HG03159 (cell line): ENCODE measurements at regions not wholly inside any gene's neighbourhood (a gene's known extent, or its start where the extent isn't known, plus 50 kb on each side); places are given as distances from the start of the nearest gene placed in this dataset.
"Not testable (repeated sequence)": the region's sequence is repeated elsewhere in the genome, so short reads cannot be mapped to it uniquely, and the experiment has no call there.

ENCODE experiments used
- ATAC-seq: cut with Tn5 transposase; IDR thresholded peaks from one replicate; pipeline ENCODE4 v1.9.1; 2021; ENCODE audit warnings: mild to moderate bottlenecking, moderate library complexity; ENCODE audit not compliant: unreplicated experiment

- no peak for ATAC-seq
These were observed 227.8 kb upstream of the RBMS1 start for GRCh38 chr2:160721089-160722040.

- ATAC-seq = no peak
These were observed 232.4 kb upstream of the RBMS1 start for GRCh38 chr2:160726046-160726445.

- no peak for ATAC-seq
These were observed 236.8 kb upstream of the RBMS1 start for GRCh38 chr2:160730296-160730995.

GRCh38 chr2:160731415-160731814 is 237.8 kb upstream of the RBMS1 start:
- no peak for ATAC-seq

GRCh38 chr2:160731856-160732255 is 238.2 kb upstream of the RBMS1 start:
- no peak for ATAC-seq

GRCh38 chr2:160735696-160736095 is 242.1 kb upstream of the RBMS1 start:
- ATAC-seq = no peak

- no peak for ATAC-seq
These were observed 242.8 kb upstream of the RBMS1 start for GRCh38 chr2:160736148-160737028.

- ATAC-seq = no peak
These were observed 243.6 kb upstream of the RBMS1 start for GRCh38 chr2:160737247-160737646.

GRCh38 chr2:160741271-160741670 is 247.7 kb upstream of the RBMS1 start:
- ATAC-seq = no peak

- no peak for ATAC-seq
These were observed 248.2 kb upstream of the RBMS1 start for GRCh38 chr2:160741815-160742214.

GRCh38 chr2:160742667-160743066 is 249.1 kb upstream of the RBMS1 start:
- ATAC-seq = no peak

- ATAC-seq = no peak
These were observed 254.0 kb upstream of the RBMS1 start for GRCh38 chr2:160747501-160748170.

GRCh38 chr2:160751021-160751420 is 257.4 kb upstream of the RBMS1 start:
- no peak for ATAC-seq

- ATAC-seq = no peak
These were observed 259.1 kb upstream of the RBMS1 start for GRCh38 chr2:160752475-160753330.

GRCh38 chr2:160753331-160753654 is 259.7 kb upstream of the RBMS1 start:
- no peak for ATAC-seq

- ATAC-seq = no peak
These were observed 260.4 kb upstream of the RBMS1 start for GRCh38 chr2:160753960-160754359.

GRCh38 chr2:160756481-160756880 is 262.9 kb upstream of the RBMS1 start:
- no peak for ATAC-seq

- not testable (repeated sequence) for ATAC-seq
These were observed 269.0 kb upstream of the RBMS1 start for GRCh38 chr2:160762493-160763128.

GRCh38 chr2:160783474-160783873 is 289.9 kb upstream of the RBMS1 start:
- ATAC-seq = no peak
